PC-9 (cell line): ENCODE measurements at regions not wholly inside any gene's neighbourhood (a gene's known extent, or its start where the extent isn't known, plus 50 kb on each side); places are given as distances from the start of the nearest gene placed in this dataset.

Source experiments
- EZH2 ChIP-seq: fragments of 200-600 bp; sonication (generic); IDR thresholded peaks from 2 replicates; pipeline ENCODE4 v1.8.0; 2017; ENCODE audit warnings: antibody characterized with exemption, low read depth
- TF ChIP-seq, protein P1 (sequence below): fragments of 200-600 bp; sonication (generic); conservative IDR thresholded peaks from 2 replicates; pipeline ENCODE4 v1.6.1; 2017; ENCODE audit warnings: mixed run types, antibody characterized with exemption, mild to moderate bottlenecking, moderate library complexity

GRCh38 chr18:2326999-2327398 lies 244.3 kb downstream of the METTL4 start:
- TF ChIP-seq, protein P1, sequence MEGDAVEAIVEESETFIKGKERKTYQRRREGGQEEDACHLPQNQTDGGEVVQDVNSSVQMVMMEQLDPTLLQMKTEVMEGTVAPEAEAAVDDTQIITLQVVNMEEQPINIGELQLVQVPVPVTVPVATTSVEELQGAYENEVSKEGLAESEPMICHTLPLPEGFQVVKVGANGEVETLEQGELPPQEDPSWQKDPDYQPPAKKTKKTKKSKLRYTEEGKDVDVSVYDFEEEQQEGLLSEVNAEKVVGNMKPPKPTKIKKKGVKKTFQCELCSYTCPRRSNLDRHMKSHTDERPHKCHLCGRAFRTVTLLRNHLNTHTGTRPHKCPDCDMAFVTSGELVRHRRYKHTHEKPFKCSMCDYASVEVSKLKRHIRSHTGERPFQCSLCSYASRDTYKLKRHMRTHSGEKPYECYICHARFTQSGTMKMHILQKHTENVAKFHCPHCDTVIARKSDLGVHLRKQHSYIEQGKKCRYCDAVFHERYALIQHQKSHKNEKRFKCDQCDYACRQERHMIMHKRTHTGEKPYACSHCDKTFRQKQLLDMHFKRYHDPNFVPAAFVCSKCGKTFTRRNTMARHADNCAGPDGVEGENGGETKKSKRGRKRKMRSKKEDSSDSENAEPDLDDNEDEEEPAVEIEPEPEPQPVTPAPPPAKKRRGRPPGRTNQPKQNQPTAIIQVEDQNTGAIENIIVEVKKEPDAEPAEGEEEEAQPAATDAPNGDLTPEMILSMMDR, result no peak
- no peak for TF ChIP-seq EZH2
